Stimulated activated naive CD8-positive, alpha-beta T cell treated with anti-CD3 and anti-CD28 coated beads, Interleukin-15, Interleukin-2, amounts not matched to agents 100 U/mL and 50 U/mL, for 24 hours (primary cell): ENCODE measurements at regions not wholly inside any gene's neighbourhood (a gene's known extent, or its start where the extent isn't known, plus 50 kb on each side); places are given as distances from the start of the nearest gene placed in this dataset.
"Not testable (repeated sequence)": the region's sequence is repeated elsewhere in the genome, so short reads cannot be mapped to it uniquely, and the experiment has no call there.

ENCODE experiments used
- ATAC-seq: fragments of 150-1000 bp; cut with Tn5 transposase; one replicate; pipeline ENCODE4 v1.10.0; 2021
- DNase-seq: peaks from one replicate; pipeline ENCODE4 v3.0.0; 2021

- no peak for ATAC-seq
Observed at GRCh38 chr10:84632866-84633265, 304.5 kb downstream of the CCSER2 start.

GRCh38 chr10:84634636-84635035 is 306.2 kb downstream of the CCSER2 start:
- DNase-seq (no peak), ATAC-seq (no peak)

More at GRCh38 chr10:84632866-84633265, 304.5 kb downstream of the CCSER2 start:
- DNase-seq, result no peak

GRCh38 chr10:84650628-84651027 is 322.2 kb downstream of the CCSER2 start:
- DNase-seq, ATAC-seq: not testable (repeated sequence)

GRCh38 chr10:84654671-84655070 is 326.3 kb downstream of the CCSER2 start:
- no peak for ATAC-seq

GRCh38 chr10:84659027-84659426 is 330.6 kb downstream of the CCSER2 start:
- no peak for ATAC-seq

More at GRCh38 chr10:84654671-84655070, 326.3 kb downstream of the CCSER2 start:
- DNase-seq, result no peak

GRCh38 chr10:84659497-84660439 is 331.4 kb downstream of the CCSER2 start:
- ATAC-seq, result no peak
- DNase-seq, result no peak

More at GRCh38 chr10:84659027-84659426, 330.6 kb downstream of the CCSER2 start:
- DNase-seq, result no peak

GRCh38 chr10:84660450-84661159 is 332.2 kb downstream of the CCSER2 start:
- no peak for DNase-seq

GRCh38 chr10:84665211-84665610 is 336.8 kb downstream of the CCSER2 start:
- ATAC-seq, result no peak
- no peak for DNase-seq

More at GRCh38 chr10:84660450-84661159, 332.2 kb downstream of the CCSER2 start:
- no peak for ATAC-seq

GRCh38 chr10:84665883-84666463 is 337.6 kb downstream of the CCSER2 start:
- peak; percentile 61 for ATAC-seq
- DNase-seq, result peak; percentile 37

- ATAC-seq, result no peak
- DNase-seq, result no peak
Observed at GRCh38 chr10:84668186-84668763, 339.9 kb downstream of the CCSER2 start.

- no peak for DNase-seq
- no peak for ATAC-seq
Observed at GRCh38 chr10:84675060-84675459, 346.7 kb downstream of the CCSER2 start.

- DNase-seq (no peak), ATAC-seq (no peak)
Observed at GRCh38 chr10:84676536-84676935, 348.1 kb downstream of the CCSER2 start.

GRCh38 chr10:84681781-84682180 is 353.4 kb downstream of the CCSER2 start:
- ATAC-seq, result no peak
- no peak for DNase-seq

GRCh38 chr10:84683550-84683949 is 355.2 kb downstream of the CCSER2 start:
- no peak for ATAC-seq
- DNase-seq, result no peak

GRCh38 chr10:84683980-84684740 is 355.8 kb downstream of the CCSER2 start:
- DNase-seq (no peak), ATAC-seq (no peak)

GRCh38 chr10:84685047-84685660 is 356.8 kb downstream of the CCSER2 start:
- no peak for DNase-seq
- no peak for ATAC-seq

- no peak for ATAC-seq
- no peak for DNase-seq
Observed at GRCh38 chr10:84693006-84693405, 364.6 kb downstream of the CCSER2 start.

- no peak for DNase-seq
- ATAC-seq, result no peak
Observed at GRCh38 chr10:84695902-84696301, 367.5 kb downstream of the CCSER2 start.

- no peak for ATAC-seq
- DNase-seq, result no peak
Observed at GRCh38 chr10:84696610-84697009, 368.2 kb downstream of the CCSER2 start.

GRCh38 chr10:84698989-84699388 is 370.6 kb downstream of the CCSER2 start:
- ATAC-seq (no peak), DNase-seq (no peak)
